CD4-positive, alpha-beta T cell (primary cell): ENCODE measurements at regions not wholly inside any gene's neighbourhood (a gene's known extent, or its start where the extent isn't known, plus 50 kb on each side); places are given as distances from the start of the nearest gene placed in this dataset.

ENCODE experiments used
- ATAC-seq: fragments of 200-7000 bp; cut with Tn5 transposase; one replicate; pipeline ENCODE4 v1.10.0; 2022; ENCODE audit warnings: mild to moderate bottlenecking; ENCODE audit not compliant: poor library complexity
- CTCF ChIA-PET: fragments of 350-600 bp; sonication (Branson Sonifier 250); formaldehyde crosslinking; loops from one replicate; lab custom pipeline; 2021; ENCODE audit warnings: antibody characterized with exemption, inconsistent platforms; lab: Charles Lee
- POLR2A ChIA-PET: fragments of 350-600 bp; sonication (Branson Sonifier 250); formaldehyde crosslinking; loops from one replicate; lab custom pipeline; 2021; ENCODE audit warnings: antibody characterized with exemption, inconsistent platforms; lab: Charles Lee
- DNase-seq, 14 experiments: peaks; one replicate each; pipeline ENCODE4 v3.0.0-alpha.2; 2013 to 2020; ENCODE audit warnings: mixed read lengths in 2 of 14
- H3K27ac ChIP-seq, 2 donors: one replicate each; pipeline versions ENCODE4 v1.5.1 to v1.7.0; 2013; ENCODE audit warnings: low read length in 2 of 2, low read depth in 1 of 2, mild to moderate bottlenecking in 1 of 2
- H3K27me3 ChIP-seq, 2 experiments: 1 replicate in 1 of 2; 2 replicates in 1 of 2; pipeline versions ENCODE4 v1.6.1 to v1.7.0; 2013; ENCODE audit warnings: low read length in 2 of 2, control low read depth in 1 of 2, mild to moderate bottlenecking in 1 of 2, moderate library complexity in 1 of 2; ENCODE audit not compliant: insufficient read depth in 2 of 2, control insufficient read depth in 1 of 2
- H3K36me3 ChIP-seq: one replicate; pipeline ENCODE4 v1.6.1; 2013; ENCODE audit warnings: low read length, control low read depth; ENCODE audit not compliant: insufficient read depth
- H3K4me1 ChIP-seq: one replicate; pipeline ENCODE4 v1.6.1; 2013; ENCODE audit warnings: low read length, control low read depth; ENCODE audit not compliant: insufficient read depth
- H3K4me3 ChIP-seq: one replicate; pipeline ENCODE4 v1.5.1; 2013; ENCODE audit warnings: mild to moderate bottlenecking, low read length, moderate library complexity
- H3K9me3 ChIP-seq, 2 experiments: 1 replicate in 1 of 2; 2 replicates in 1 of 2; pipeline versions ENCODE4 v1.6.1 to v1.7.0; 2013; ENCODE audit warnings: low read length in 2 of 2, mild to moderate bottlenecking in 2 of 2, control low read depth in 1 of 2, moderate library complexity in 1 of 2; ENCODE audit not compliant: control insufficient read depth in 1 of 2, insufficient read depth in 1 of 2
- H3K27ac Mint-ChIP-seq: one replicate; pipeline ENCODE4 v1.8.0; 2020; ENCODE audit warnings: mixed read lengths
- H3K27me3 Mint-ChIP-seq: one replicate; pipeline ENCODE4 v1.8.0; 2021; ENCODE audit warnings: mixed read lengths
- H3K36me3 Mint-ChIP-seq: one replicate; pipeline ENCODE4 v1.8.0; 2021; ENCODE audit warnings: low read depth, mixed read lengths
- H3K4me1 Mint-ChIP-seq: one replicate; pipeline ENCODE4 v1.8.0; 2021; ENCODE audit warnings: low read depth, mixed read lengths
- H3K4me3 Mint-ChIP-seq: one replicate; pipeline ENCODE4 v1.8.0; 2020; ENCODE audit warnings: mild to moderate bottlenecking, mixed read lengths
- H3K9me3 Mint-ChIP-seq: one replicate; pipeline ENCODE4 v1.8.0; 2020; ENCODE audit warnings: mixed read lengths
- CTCF ChIP-seq: fragments of 200-600 bp; IDR thresholded peaks from one replicate; pipeline ENCODE4 v1.8.0; 2022; ENCODE audit warnings: antibody characterized with exemption, mild to moderate bottlenecking
- intact Hi-C, 2 experiments: fragments of 100-400 bp; cut with DNase I in 1 of 2; cut with micrococcal nuclease in 1 of 2; formaldehyde crosslinking; loops; one replicate each; pipeline versions ENCODE4 v1.15.1 to v1.9.0; 2023 to 2025; cut with DNase I, micrococcal nuclease

GRCh38 chr22:49237703-49238102, 590.0 kb downstream of the BRD1 start:
- ChIA-PET POLR2A (no interaction called here), CTCF (no interaction called here)

GRCh38 chr22:49237279-49237678, 590.4 kb downstream of the BRD1 start:
- intact Hi-C loops = no loop called here
- H3K9me3 Mint-ChIP-seq = no peaks in the 10 kb centered on the region
- no peaks in the 10 kb centered on the region for H3K36me3 ChIP-seq

More at GRCh38 chr22:49237703-49238102, 590.0 kb downstream of the BRD1 start:
- ATAC-seq = no peak
- Mint-ChIP-seq H3K9me3 (no peaks in the 10 kb centered on the region), H3K4me3 (no peak overlapping the region), H3K27me3 (peaks cover 5% of the 10 kb centered on the region), H3K36me3 (no peaks in the 10 kb centered on the region), H3K27ac (no peak overlapping the region), H3K4me1 (no peaks in the 10 kb centered on the region)
- intact Hi-C loops = no loop called here
- Histone ChIP-seq H3K27me3 (peaks cover 0 to 2% of the 10 kb centered on the region in 2 experiments), H3K36me3 (no peaks in the 10 kb centered on the region), H3K4me3 (no peak overlapping the region), H3K4me1 (no peaks in the 10 kb centered on the region), H3K9me3 (peaks cover 0 to 14% of the 10 kb centered on the region in 2 experiments), H3K27ac (no peak overlapping the region)
- no peak for TF ChIP-seq CTCF
- no peak for DNase-seq

GRCh38 chr22:49236541-49237075, 591.1 kb downstream of the BRD1 start:
- POLR2A ChIA-PET = no interaction called here
- H3K9me3 ChIP-seq = peaks cover 0 to 14% of the 10 kb centered on the region in 2 experiments
- no peaks in the 10 kb centered on the region for H3K4me1 Mint-ChIP-seq
- no peak overlapping the region for H3K4me3 ChIP-seq
- H3K36me3 Mint-ChIP-seq = no peaks in the 10 kb centered on the region
- no peaks in the 10 kb centered on the region for H3K4me1 ChIP-seq
- no peak overlapping the region for H3K27ac Mint-ChIP-seq
- no peak overlapping the region for H3K27ac ChIP-seq
- no peak for ATAC-seq
- intact Hi-C loops = no loop called here
- H3K27me3 ChIP-seq = peaks cover 0 to 2% of the 10 kb centered on the region in 2 experiments
- CTCF ChIA-PET = no interaction called here
- no peak overlapping the region for H3K4me3 Mint-ChIP-seq
- TF ChIP-seq CTCF = no peak
- H3K36me3 ChIP-seq = no peaks in the 10 kb centered on the region
- H3K27me3 Mint-ChIP-seq = peaks cover 5% of the 10 kb centered on the region
- DNase-seq = no peak
- no peaks in the 10 kb centered on the region for H3K9me3 Mint-ChIP-seq

More at GRCh38 chr22:49237279-49237678, 590.4 kb downstream of the BRD1 start:
- H3K9me3 ChIP-seq = peaks cover 0 to 14% of the 10 kb centered on the region in 2 experiments
- no peak for TF ChIP-seq CTCF
- no peaks in the 10 kb centered on the region for H3K36me3 Mint-ChIP-seq
- H3K27ac Mint-ChIP-seq = no peak overlapping the region
- POLR2A ChIA-PET = no interaction called here
- H3K4me1 Mint-ChIP-seq = no peaks in the 10 kb centered on the region
- ATAC-seq (no peak), DNase-seq (no peak)
- CTCF ChIA-PET = no interaction called here
- H3K4me1 ChIP-seq = no peaks in the 10 kb centered on the region
- no peak overlapping the region for H3K4me3 ChIP-seq
- peaks cover 0 to 2% of the 10 kb centered on the region in 2 experiments for H3K27me3 ChIP-seq
- H3K4me3 Mint-ChIP-seq = no peak overlapping the region
- no peak overlapping the region for H3K27ac ChIP-seq
- peaks cover 5% of the 10 kb centered on the region for H3K27me3 Mint-ChIP-seq
